ENCODE measurements at regions not wholly inside any gene's neighbourhood (a gene's known extent, or its start where the extent isn't known, plus 50 kb on each side); places are given as distances from the start of the nearest gene placed in this dataset.

GRCh38 chr3:148582126-148582525 lies 115.6 kb upstream of the AGTR1 start:
- DNase-seq (ENCODE audit: low read depth) = no peak

GRCh38 chr3:148583793-148584192 lies 113.9 kb upstream of the AGTR1 start:
- H3K27me3 ChIP-seq (ENCODE audit: control insufficient read depth, insufficient read depth, low read length) = no peaks in the 10 kb centered on the region
- no peak for DNase-seq (ENCODE audit: low read depth)
- no peak for TF ChIP-seq CTCF (IDR thresholded peaks at IDR 0.05; ENCODE audit: insufficient read depth, low read length, severe bottlenecking)
- no peaks in the 10 kb centered on the region for H3K36me3 ChIP-seq (ENCODE audit: control insufficient read depth, insufficient read depth, low read length)
- FAIRE-seq = no peak
- no peak overlapping the region for H3K4me3 ChIP-seq (ENCODE audit: low read depth, low read length)

More at GRCh38 chr3:148582126-148582525, 115.6 kb upstream of the AGTR1 start:
- TF ChIP-seq CTCF (IDR thresholded peaks at IDR 0.05; ENCODE audit: insufficient read depth, low read length, severe bottlenecking) = no peak
- H3K27me3 ChIP-seq (ENCODE audit: control insufficient read depth, insufficient read depth, low read length) = no peaks in the 10 kb centered on the region
- FAIRE-seq = no peak
- no peaks in the 10 kb centered on the region for H3K36me3 ChIP-seq (ENCODE audit: control insufficient read depth, insufficient read depth, low read length)
- H3K4me3 ChIP-seq (ENCODE audit: low read depth, low read length) = no peak overlapping the region

DNA sequence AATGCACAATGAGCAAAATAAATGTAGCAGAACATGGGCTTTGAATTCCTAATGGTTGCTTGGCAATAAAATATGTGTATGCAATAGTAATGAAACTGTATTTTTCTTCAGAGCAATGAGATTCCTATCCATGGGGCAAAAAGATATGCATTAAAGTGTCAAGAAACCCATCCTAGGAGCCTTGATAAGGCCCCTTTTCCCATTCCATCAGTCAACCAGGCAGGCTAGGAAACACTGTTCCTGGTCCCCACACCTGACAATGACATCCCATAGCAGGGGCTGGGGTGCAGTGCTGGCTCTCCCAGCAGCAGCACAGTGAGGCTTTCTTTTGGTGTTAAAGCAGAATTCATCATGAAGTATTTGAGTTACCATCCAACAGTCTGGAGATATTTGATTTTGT lies 113.3 kb upstream of the AGTR1 start:
- Histone ChIP-seq H3K36me3 (ENCODE audit: control insufficient read depth, insufficient read depth, low read length) (no peaks in the 10 kb centered on the region), H3K27me3 (ENCODE audit: control insufficient read depth, insufficient read depth, low read length) (no peaks in the 10 kb centered on the region), H3K4me3 (ENCODE audit: low read depth, low read length) (no peak overlapping the region)
- FAIRE-seq (no peak), DNase-seq (ENCODE audit: low read depth) (no peak)
- no peak for TF ChIP-seq CTCF (IDR thresholded peaks at IDR 0.05; ENCODE audit: insufficient read depth, low read length, severe bottlenecking)

GRCh38 chr3:148585671-148586379 lies 111.9 kb upstream of the AGTR1 start:
- TF ChIP-seq CTCF (IDR thresholded peaks at IDR 0.05; ENCODE audit: insufficient read depth, low read length, severe bottlenecking) = no peak

GRCh38 chr3:148588291-148588690 lies 109.4 kb upstream of the AGTR1 start:
- TF ChIP-seq CTCF (IDR thresholded peaks at IDR 0.05; ENCODE audit: insufficient read depth, low read length, severe bottlenecking) = no peak
- no peaks in the 10 kb centered on the region for H3K27me3 ChIP-seq (ENCODE audit: control insufficient read depth, insufficient read depth, low read length)
- H3K36me3 ChIP-seq (ENCODE audit: control insufficient read depth, insufficient read depth, low read length) = no peaks in the 10 kb centered on the region
- DNase-seq (ENCODE audit: low read depth) (no peak), FAIRE-seq (no peak)
- H3K4me3 ChIP-seq (ENCODE audit: low read depth, low read length) = no peak overlapping the region

More at GRCh38 chr3:148585671-148586379, 111.9 kb upstream of the AGTR1 start:
- DNase-seq (ENCODE audit: low read depth) (no peak), FAIRE-seq (no peak)
- no peak overlapping the region for H3K4me3 ChIP-seq (ENCODE audit: low read depth, low read length)
- H3K27me3 ChIP-seq (ENCODE audit: control insufficient read depth, insufficient read depth, low read length) = no peaks in the 10 kb centered on the region
- no peaks in the 10 kb centered on the region for H3K36me3 ChIP-seq (ENCODE audit: control insufficient read depth, insufficient read depth, low read length)

GRCh38 chr3:148591525-148591924 lies 106.2 kb upstream of the AGTR1 start:
- no peaks in the 10 kb centered on the region for H3K36me3 ChIP-seq (ENCODE audit: control insufficient read depth, insufficient read depth, low read length)
- FAIRE-seq (no peak), DNase-seq (ENCODE audit: low read depth) (no peak)
- H3K27me3 ChIP-seq (ENCODE audit: control insufficient read depth, insufficient read depth, low read length) = no peaks in the 10 kb centered on the region
- no peak for TF ChIP-seq CTCF (IDR thresholded peaks at IDR 0.05; ENCODE audit: insufficient read depth, low read length, severe bottlenecking)
- H3K4me3 ChIP-seq (ENCODE audit: low read depth, low read length) = no peak overlapping the region
